ENCODE measurements at regions not wholly inside any gene's neighbourhood (a gene's known extent, or its start where the extent isn't known, plus 50 kb on each side); places are given as distances from the start of the nearest gene placed in this dataset.

GRCh38 chr3:174639970-174640369, 219.2 kb upstream of the NAALADL2 start:
- TF ChIP-seq, protein P1, sequence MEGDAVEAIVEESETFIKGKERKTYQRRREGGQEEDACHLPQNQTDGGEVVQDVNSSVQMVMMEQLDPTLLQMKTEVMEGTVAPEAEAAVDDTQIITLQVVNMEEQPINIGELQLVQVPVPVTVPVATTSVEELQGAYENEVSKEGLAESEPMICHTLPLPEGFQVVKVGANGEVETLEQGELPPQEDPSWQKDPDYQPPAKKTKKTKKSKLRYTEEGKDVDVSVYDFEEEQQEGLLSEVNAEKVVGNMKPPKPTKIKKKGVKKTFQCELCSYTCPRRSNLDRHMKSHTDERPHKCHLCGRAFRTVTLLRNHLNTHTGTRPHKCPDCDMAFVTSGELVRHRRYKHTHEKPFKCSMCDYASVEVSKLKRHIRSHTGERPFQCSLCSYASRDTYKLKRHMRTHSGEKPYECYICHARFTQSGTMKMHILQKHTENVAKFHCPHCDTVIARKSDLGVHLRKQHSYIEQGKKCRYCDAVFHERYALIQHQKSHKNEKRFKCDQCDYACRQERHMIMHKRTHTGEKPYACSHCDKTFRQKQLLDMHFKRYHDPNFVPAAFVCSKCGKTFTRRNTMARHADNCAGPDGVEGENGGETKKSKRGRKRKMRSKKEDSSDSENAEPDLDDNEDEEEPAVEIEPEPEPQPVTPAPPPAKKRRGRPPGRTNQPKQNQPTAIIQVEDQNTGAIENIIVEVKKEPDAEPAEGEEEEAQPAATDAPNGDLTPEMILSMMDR (IDR thresholded peaks at IDR 0.05) = no peak
- no peak for DNase-seq (ENCODE audit: low spot score)
- Histone ChIP-seq H3K4me3 (no peak overlapping the region), H3K27ac (no peak overlapping the region)

GRCh38 chr3:174640932-174641331, 218.2 kb upstream of the NAALADL2 start:
- no peak for DNase-seq (ENCODE audit: low spot score)
- H3K4me3 ChIP-seq = no peak overlapping the region
- H3K27ac ChIP-seq = no peak overlapping the region
- TF ChIP-seq, protein P1 (IDR thresholded peaks at IDR 0.05) = no peak

- Histone ChIP-seq H3K4me3 (no peak overlapping the region), H3K27ac (no peak overlapping the region)
- TF ChIP-seq, protein P1 (IDR thresholded peaks at IDR 0.05) = no peak
- no peak for DNase-seq (ENCODE audit: low spot score)
Observed at GRCh38 chr3:174644287-174644686, 214.8 kb upstream of the NAALADL2 start.

DNA sequence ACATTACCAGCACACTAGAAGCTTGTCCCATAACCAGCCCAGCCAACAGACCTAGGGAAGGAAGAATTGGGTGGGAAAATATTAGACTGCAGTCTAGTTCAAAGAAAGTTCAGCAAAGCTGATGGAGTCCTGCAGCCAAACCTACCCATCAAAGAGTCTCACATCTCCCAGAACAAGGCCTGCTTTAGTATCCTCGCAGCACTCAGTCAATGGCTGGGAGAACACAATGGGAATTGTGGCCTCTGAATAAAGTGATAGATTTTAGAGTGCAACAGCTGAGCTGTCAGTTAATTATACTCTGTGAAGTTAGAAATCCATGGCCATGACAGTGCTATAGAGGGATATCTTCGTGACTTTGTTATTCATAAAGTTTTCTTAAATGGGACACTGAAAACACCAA, 207.2 kb upstream of the NAALADL2 start:
- TF ChIP-seq, protein P1 (IDR thresholded peaks at IDR 0.05) = no peak
- Histone ChIP-seq H3K4me3 (no peak overlapping the region), H3K27ac (no peak overlapping the region)
- no peak for DNase-seq (ENCODE audit: low spot score)

DNA sequence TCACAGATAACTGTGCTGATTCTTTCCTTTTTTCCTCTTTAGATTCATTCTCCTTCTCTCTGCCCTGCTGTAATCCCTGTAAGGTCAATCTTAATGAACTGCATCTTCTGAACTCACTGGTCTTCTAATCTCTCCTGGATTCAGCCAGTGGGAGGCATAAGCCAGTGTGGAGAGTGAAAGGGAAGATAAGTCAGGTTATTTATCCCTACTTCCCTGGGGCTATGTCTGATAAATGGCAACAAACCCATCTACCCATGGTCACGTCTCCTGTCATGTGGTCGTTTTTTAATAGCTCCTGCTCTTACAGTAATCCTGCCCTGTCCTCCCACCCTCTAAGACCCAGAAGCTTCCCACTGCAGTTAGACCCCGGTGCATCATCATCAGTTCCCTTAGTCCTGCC, 199.6 kb upstream of the NAALADL2 start:
- TF ChIP-seq, protein P1 (IDR thresholded peaks at IDR 0.05) = no peak

DNA sequence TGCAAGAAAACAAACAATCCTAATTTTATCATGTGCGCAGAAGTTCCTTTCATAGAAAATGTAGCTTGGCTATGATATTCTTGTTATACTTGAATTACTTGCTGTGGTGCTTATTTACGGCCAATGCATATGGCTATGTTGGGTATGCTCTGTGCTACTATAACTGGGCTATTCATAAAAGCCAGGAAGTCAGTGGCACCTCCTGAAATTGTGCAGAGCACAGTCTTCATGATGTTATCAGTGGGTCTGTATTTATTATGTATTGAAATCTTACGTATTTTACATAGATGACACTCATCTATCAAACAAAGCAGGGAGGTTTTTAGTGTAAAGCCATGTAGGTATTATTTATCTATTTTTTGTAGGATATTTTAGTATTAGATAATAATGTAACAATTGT, 196.5 kb upstream of the NAALADL2 start:
- H3K4me3 ChIP-seq = no peak overlapping the region
- DNase-seq (ENCODE audit: low spot score) = no peak
- TF ChIP-seq, protein P1 (IDR thresholded peaks at IDR 0.05) = no peak

More for the DNA sequence above, 199.6 kb upstream of the NAALADL2 start:
- H3K27ac ChIP-seq = no peak overlapping the region
- no peak overlapping the region for H3K4me3 ChIP-seq
- no peak for DNase-seq (ENCODE audit: low spot score)

GRCh38 chr3:174667386-174667785, 191.7 kb upstream of the NAALADL2 start:
- Histone ChIP-seq H3K27ac (no peak overlapping the region), H3K4me3 (no peak overlapping the region)
- TF ChIP-seq, protein P1 (IDR thresholded peaks at IDR 0.05) = no peak
- DNase-seq (ENCODE audit: low spot score) = no peak

More for the DNA sequence above, 196.5 kb upstream of the NAALADL2 start:
- H3K27ac ChIP-seq = no peak overlapping the region

Measured in coronary artery (tissue), 2 donors.